ENCODE measurements at regions not wholly inside any gene's neighbourhood (a gene's known extent, or its start where the extent isn't known, plus 50 kb on each side); places are given as distances from the start of the nearest gene placed in this dataset.

DNA sequence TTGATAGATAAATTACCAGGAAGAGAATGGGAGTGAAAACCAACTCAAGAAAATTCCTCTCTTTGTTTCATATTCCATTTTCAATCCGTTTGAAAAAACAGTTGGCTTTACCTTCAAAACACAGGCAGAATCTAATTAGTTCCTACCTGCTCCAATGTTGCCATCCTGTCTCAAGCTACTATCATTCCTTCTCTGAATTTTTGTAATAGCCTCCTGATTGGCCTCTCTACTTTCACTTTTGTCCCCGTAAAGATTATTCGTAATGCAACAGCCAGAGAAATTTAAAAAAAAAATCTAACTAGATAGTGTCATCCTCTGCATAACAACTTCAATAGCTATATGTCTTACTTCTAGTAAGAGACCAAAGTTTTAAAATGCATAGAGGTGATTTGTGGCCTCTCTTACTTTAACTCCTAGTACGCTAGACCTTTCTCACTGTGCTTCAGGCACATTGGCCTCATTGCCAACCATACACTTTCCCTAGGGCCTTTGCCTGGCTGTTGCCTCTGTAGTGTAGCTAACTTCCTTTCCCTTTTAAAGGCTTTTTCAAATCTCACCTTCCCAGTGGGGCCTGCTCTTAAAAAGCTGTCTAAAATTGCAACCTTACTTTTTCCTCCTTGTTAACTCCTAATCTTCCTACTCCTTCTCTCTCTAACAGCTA is 311.3 kb upstream of the GRIN3A start:
- TF ChIP-seq, protein P1, sequence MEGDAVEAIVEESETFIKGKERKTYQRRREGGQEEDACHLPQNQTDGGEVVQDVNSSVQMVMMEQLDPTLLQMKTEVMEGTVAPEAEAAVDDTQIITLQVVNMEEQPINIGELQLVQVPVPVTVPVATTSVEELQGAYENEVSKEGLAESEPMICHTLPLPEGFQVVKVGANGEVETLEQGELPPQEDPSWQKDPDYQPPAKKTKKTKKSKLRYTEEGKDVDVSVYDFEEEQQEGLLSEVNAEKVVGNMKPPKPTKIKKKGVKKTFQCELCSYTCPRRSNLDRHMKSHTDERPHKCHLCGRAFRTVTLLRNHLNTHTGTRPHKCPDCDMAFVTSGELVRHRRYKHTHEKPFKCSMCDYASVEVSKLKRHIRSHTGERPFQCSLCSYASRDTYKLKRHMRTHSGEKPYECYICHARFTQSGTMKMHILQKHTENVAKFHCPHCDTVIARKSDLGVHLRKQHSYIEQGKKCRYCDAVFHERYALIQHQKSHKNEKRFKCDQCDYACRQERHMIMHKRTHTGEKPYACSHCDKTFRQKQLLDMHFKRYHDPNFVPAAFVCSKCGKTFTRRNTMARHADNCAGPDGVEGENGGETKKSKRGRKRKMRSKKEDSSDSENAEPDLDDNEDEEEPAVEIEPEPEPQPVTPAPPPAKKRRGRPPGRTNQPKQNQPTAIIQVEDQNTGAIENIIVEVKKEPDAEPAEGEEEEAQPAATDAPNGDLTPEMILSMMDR (IDR thresholded peaks at IDR 0.05; ENCODE audit: low read depth, low read length, missing input control): no peak
- TF ChIP-seq JUND (IDR thresholded peaks at IDR 0.05): no peak

Measured in liver (tissue), 3 donors.